ENCODE measurements at regions not wholly inside any gene's neighbourhood (a gene's known extent, or its start where the extent isn't known, plus 50 kb on each side); places are given as distances from the start of the nearest gene placed in this dataset.
"Not testable (repeated sequence)": the region's sequence is repeated elsewhere in the genome, so short reads cannot be mapped to it uniquely, and the experiment has no call there.

DNA sequence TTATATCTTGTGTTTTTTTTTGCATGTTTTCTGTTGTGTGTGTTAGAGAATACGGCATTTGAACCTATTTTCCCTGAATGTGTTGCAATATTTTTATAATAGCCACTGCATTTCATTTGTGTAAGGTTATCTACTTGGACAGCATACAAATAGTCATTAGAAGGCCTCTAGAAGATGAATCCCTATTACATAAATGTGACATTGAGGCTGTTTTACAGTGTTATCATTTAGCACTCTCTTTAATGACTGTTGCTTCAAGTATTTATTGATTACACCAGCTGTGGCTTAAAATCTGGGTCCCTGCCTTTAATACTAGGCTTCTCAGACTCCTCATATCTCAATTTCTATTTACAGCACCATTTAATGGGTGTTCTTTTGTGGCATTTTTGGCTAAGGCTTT lies 465.8 kb downstream of the FRK start:
- no peak overlapping the region for H3K4me3 ChIP-seq (replicated peaks; ENCODE audit: low read depth, low read length)
- no peak for DNase-seq (ENCODE audit: extremely low read depth, low read depth)
- TF ChIP-seq, protein P1, sequence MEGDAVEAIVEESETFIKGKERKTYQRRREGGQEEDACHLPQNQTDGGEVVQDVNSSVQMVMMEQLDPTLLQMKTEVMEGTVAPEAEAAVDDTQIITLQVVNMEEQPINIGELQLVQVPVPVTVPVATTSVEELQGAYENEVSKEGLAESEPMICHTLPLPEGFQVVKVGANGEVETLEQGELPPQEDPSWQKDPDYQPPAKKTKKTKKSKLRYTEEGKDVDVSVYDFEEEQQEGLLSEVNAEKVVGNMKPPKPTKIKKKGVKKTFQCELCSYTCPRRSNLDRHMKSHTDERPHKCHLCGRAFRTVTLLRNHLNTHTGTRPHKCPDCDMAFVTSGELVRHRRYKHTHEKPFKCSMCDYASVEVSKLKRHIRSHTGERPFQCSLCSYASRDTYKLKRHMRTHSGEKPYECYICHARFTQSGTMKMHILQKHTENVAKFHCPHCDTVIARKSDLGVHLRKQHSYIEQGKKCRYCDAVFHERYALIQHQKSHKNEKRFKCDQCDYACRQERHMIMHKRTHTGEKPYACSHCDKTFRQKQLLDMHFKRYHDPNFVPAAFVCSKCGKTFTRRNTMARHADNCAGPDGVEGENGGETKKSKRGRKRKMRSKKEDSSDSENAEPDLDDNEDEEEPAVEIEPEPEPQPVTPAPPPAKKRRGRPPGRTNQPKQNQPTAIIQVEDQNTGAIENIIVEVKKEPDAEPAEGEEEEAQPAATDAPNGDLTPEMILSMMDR (IDR thresholded peaks at IDR 0.05; ENCODE audit: low read depth, low read length, missing control alignments), result no peak

DNA sequence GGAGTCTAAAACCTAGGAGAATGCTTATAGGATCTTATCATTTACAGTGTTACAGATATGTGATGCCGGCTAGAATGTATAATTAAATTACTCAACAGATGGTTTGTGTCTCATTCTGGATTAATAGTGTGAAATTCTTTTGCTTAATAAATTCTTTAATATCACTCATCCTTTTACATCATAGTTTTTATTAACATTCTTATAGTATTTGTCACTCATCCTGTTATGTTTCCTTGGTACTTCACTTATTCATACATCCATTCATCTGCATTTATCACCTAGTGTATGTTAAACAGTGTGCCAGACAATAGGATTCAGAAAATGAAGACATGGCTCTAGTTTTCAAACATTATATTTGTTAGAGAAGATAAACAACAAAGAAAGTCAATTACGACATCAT lies 468.7 kb downstream of the FRK start:
- no peak for DNase-seq (ENCODE audit: extremely low read depth, low read depth)
- H3K4me3 ChIP-seq (replicated peaks; ENCODE audit: low read depth, low read length), result no peak overlapping the region
- TF ChIP-seq, protein P1 (IDR thresholded peaks at IDR 0.05; ENCODE audit: low read depth, low read length, missing control alignments), result no peak

DNA sequence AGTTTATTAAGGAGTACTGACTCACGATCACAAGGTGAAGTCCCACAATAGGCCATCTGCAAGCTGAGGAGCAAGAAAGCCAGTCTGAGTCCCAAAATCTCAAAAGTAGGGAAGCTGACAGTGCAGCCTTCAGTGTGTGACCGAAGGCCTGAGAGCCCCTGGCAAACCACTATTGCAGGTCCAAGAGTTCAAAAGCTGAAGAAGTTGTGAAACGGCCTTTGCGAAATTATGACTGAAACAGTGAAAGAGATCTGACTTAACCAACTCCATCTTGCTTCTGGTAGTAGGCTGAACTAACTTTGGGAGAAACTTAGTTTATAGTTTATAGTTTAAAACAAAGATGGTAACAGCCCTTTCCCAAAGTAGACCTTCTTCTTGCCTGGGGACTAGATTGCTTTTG lies 471.6 kb downstream of the FRK start:
- DNase-seq (ENCODE audit: extremely low read depth, low read depth); H3K4me3 ChIP-seq (replicated peaks; ENCODE audit: low read depth, low read length): not testable (repeated sequence)

DNA sequence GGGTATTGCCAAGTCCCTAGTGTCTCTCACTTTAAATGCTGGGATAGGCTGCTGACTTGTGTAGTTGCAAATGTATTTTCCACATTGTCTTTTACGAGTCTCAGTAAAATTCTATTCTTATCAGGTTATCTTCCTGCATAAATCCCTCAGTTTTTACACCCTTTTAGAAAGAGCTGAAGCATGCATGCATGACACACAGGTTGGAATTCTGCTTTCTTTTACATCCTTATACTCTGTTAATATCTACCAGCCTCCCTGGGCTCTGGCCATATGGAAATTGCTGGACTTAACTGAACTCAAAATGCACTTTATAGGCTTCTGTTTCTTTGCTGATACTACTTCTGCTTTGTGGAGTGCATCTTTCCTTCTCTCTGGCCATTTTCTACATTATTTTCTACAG lies 477.4 kb downstream of the FRK start:
- TF ChIP-seq, protein P1 (IDR thresholded peaks at IDR 0.05; ENCODE audit: low read depth, low read length, missing control alignments), result no peak
- no peak for DNase-seq (ENCODE audit: extremely low read depth, low read depth)
- H3K4me3 ChIP-seq (replicated peaks; ENCODE audit: low read depth, low read length), result no peak overlapping the region

DNA sequence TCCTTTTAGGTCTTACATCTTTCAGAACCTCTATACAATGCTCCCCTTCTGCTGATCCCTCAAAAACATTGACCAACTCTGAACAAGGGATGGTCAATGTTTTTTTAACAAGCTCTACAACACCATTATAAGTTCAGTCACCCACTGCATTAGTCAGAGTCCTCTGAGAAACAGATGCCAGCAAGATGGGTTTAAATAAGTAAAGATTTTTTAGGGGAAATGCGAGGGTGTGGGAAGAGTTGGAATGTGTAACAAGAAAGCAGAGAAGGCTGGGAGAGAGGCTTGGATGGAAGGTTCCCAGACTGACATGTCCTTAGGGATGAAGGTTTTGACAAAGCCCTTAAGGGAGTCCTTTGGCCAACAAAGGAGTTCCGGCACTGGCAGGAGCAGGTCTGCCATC lies 478.3 kb downstream of the FRK start:
- TF ChIP-seq, protein P1 (IDR thresholded peaks at IDR 0.05; ENCODE audit: low read depth, low read length, missing control alignments), result no peak
- no peak overlapping the region for H3K4me3 ChIP-seq (replicated peaks; ENCODE audit: low read depth, low read length)
- peak; percentile 31 for DNase-seq (ENCODE audit: extremely low read depth, low read depth)

DNA sequence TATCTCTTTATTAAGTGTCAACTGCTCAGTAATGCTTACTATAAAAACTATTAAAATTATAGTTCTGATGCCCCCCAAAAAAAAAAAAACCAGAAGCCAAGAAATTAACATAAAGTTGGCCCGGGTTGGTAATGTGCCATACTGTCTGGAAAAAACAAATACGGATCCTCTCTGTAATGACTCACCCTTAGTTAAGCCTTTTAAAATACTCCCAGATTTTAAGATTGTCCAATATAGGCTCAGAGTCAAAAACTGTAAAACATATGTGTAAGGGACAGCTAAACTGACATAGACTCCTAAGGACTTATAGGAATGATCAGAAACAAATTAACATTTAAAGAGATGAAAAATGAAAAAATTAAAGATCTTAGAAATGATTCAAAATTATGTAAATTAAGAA lies 481.1 kb downstream of the FRK start:
- DNase-seq (ENCODE audit: extremely low read depth, low read depth); H3K4me3 ChIP-seq (replicated peaks; ENCODE audit: low read depth, low read length): not testable (repeated sequence)

DNA sequence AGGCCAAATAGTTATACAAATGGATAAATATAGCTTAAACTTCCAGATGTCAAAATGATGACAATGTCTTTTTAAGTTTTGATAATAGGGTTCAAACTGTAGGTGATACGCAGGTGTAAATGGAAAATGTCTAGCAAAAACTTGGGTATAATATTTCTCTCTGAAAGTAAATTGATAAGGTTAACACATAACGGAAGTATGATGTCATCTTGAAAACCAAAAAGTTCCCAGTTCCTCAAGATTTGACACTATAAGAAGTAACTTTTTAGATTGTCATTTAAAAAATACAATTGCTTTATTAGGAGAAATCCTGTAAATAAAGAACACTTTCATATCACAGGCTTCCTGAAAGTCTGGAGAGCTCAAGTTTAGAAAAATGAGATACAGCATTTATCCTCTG lies 483.4 kb downstream of the FRK start:
- no peak for DNase-seq (ENCODE audit: extremely low read depth, low read depth)
- H3K4me3 ChIP-seq (replicated peaks; ENCODE audit: low read depth, low read length), result no peak overlapping the region
- TF ChIP-seq, protein P1 (IDR thresholded peaks at IDR 0.05; ENCODE audit: low read depth, low read length, missing control alignments), result no peak

DNA sequence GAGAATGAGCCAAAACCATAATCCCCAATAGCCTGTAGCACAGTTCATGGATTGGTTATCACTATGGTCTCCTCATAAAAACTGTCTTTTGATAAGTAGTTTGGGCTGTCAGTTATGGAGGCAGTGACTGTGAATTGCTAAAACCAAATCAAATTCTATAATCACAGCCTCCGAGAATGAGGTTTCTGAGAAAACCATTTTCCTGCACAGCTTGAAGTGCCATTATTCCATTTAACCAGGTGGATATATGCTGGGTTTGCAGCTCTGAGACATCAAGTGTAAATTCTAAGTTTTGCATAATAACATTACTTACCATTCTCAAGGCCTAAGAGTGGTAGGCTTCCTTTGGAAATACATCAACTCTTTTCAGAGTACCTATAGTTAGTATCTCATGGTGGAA lies 485.4 kb downstream of the FRK start:
- no peak overlapping the region for H3K4me3 ChIP-seq (replicated peaks; ENCODE audit: low read depth, low read length)
- TF ChIP-seq, protein P1 (IDR thresholded peaks at IDR 0.05; ENCODE audit: low read depth, low read length, missing control alignments), result no peak
- DNase-seq (ENCODE audit: extremely low read depth, low read depth), result no peak

Data from HFF-Myc (cell line).